ENCODE measurements at regions not wholly inside any gene's neighbourhood (a gene's known extent, or its start where the extent isn't known, plus 50 kb on each side); places are given as distances from the start of the nearest gene placed in this dataset.
A peak's percentile ranks its signal among the peaks of the same experiment; 100 is the strongest.

DNA sequence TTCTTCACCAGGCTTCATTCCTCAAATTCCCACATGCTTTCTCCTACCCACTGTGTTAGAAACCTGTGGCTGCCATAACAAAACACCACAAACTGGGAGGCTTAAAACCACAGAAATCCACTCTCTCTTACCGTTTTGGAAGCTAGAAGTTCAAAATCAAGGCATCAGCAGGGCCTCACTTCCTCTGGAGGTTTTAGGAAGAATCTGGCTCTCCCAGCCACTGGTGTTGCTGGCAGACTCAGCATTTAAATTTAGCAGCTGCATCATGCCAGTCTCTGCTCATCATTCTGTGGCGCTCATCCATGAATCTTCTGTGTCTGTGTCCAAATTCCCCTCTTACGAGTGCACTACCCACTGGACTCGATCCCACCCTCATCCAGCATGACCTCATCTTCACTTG lies 248.5 kb downstream of the ZNF516 start:
- Histone ChIP-seq H3K36me3 (ENCODE audit: low read depth, missing control alignments) (no peaks in the 10 kb centered on the region), H3K27ac (no peak overlapping the region), H3K9me3 (no peaks in the 10 kb centered on the region), H3K27me3 (no peaks in the 10 kb centered on the region), H3K4me3 (no peak overlapping the region), H3K4me1 (no peaks in the 10 kb centered on the region)
- TF ChIP-seq POLR2A (IDR thresholded peaks at IDR 0.05), result no peak
- TF ChIP-seq, protein P1, sequence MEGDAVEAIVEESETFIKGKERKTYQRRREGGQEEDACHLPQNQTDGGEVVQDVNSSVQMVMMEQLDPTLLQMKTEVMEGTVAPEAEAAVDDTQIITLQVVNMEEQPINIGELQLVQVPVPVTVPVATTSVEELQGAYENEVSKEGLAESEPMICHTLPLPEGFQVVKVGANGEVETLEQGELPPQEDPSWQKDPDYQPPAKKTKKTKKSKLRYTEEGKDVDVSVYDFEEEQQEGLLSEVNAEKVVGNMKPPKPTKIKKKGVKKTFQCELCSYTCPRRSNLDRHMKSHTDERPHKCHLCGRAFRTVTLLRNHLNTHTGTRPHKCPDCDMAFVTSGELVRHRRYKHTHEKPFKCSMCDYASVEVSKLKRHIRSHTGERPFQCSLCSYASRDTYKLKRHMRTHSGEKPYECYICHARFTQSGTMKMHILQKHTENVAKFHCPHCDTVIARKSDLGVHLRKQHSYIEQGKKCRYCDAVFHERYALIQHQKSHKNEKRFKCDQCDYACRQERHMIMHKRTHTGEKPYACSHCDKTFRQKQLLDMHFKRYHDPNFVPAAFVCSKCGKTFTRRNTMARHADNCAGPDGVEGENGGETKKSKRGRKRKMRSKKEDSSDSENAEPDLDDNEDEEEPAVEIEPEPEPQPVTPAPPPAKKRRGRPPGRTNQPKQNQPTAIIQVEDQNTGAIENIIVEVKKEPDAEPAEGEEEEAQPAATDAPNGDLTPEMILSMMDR (IDR thresholded peaks at IDR 0.05), result no peak
- DNase-seq, result no peak
- intact Hi-C loops (cut with DNase I; ENCODE audit: low total_unique reads), result no loop called here
- 81 to 87% methylated on average over 4 of the region's 4 CpGs for WGBS, 2 donors

DNA sequence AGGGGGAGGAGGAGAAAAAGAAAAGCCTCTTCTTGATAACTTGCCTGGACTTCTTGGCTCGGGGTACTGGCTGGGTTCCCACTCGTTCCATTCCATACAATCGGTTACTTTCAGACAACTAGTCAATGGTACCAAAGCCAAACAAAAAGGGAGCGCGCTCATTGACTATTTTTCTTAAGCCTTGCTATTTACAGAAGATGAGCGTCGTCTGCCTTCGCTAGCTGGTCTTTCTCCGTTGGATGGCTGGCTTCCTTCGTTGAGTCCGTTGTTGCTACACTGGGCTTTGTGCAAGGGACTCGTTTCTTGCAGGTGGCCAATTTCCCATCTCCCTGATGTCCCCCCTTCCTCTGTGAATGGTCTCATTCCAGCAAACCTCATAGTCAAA lies 260.4 kb downstream of the ZNF516 start:
- Histone ChIP-seq H3K4me1 (peaks cover 3% of the 10 kb centered on the region), H3K27ac (no peak overlapping the region), H3K9me3 (no peaks in the 10 kb centered on the region), H3K4me3 (no peak overlapping the region), H3K27me3 (no peaks in the 10 kb centered on the region), H3K36me3 (ENCODE audit: low read depth, missing control alignments) (no peaks in the 10 kb centered on the region)
- TF ChIP-seq, protein P1 (IDR thresholded peaks at IDR 0.05), result no peak
- TF ChIP-seq POLR2A (IDR thresholded peaks at IDR 0.05), result no peak
- DNase-seq, result peak; percentile 62
- intact Hi-C loops (cut with DNase I; ENCODE audit: low total_unique reads), result no loop called here
- 47 to 50% methylated on average over 12 of the region's 12 CpGs for WGBS, 2 donors

GRCh38 chr18:76233876-76234675 lies 261.0 kb downstream of the ZNF516 start:
- TF ChIP-seq, protein P1 (IDR thresholded peaks at IDR 0.05), result no peak
- TF ChIP-seq POLR2A (IDR thresholded peaks at IDR 0.05), result no peak
- Histone ChIP-seq H3K4me3 (no peak overlapping the region), H3K27ac (no peak overlapping the region), H3K9me3 (no peaks in the 10 kb centered on the region), H3K27me3 (no peaks in the 10 kb centered on the region), H3K4me1 (peaks cover 3% of the 10 kb centered on the region), H3K36me3 (ENCODE audit: low read depth, missing control alignments) (no peaks in the 10 kb centered on the region)
- DNase-seq, result no peak
- 49 to 51% methylated on average over 5 of the region's 5 CpGs for WGBS, 2 donors
- intact Hi-C loops (cut with DNase I; ENCODE audit: low total_unique reads), result no loop called here

DNA sequence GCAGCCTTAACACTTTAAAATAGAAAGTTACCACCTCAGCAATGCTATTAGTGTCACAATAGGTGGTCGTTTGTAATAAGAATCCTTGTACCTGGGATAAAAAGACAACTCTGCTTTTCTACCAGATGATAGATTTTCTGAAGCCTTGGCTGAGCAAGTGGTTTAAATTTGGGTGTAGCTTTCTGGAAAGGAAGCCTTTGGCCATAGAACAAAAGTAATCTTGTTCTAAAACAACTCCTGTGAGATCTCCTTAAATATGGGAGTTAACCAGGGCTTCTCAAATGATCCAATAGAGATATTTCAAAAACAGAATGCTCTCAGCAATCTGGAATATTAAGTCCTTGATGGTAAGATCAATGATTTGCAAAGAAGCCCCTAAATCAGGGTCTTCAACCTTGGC lies 261.6 kb downstream of the ZNF516 start:
- H3K36me3 ChIP-seq (ENCODE audit: low read depth, missing control alignments), result no peaks in the 10 kb centered on the region
- H3K27ac ChIP-seq, result no peak overlapping the region
- H3K27me3 ChIP-seq, result no peaks in the 10 kb centered on the region
- peaks cover 3% of the 10 kb centered on the region for H3K4me1 ChIP-seq
- 68 to 81% methylated on average over 1 of the region's 1 CpG for WGBS, 2 donors
- TF ChIP-seq, protein P1 (IDR thresholded peaks at IDR 0.05), result no peak
- TF ChIP-seq POLR2A (IDR thresholded peaks at IDR 0.05), result no peak
- H3K9me3 ChIP-seq, result no peaks in the 10 kb centered on the region
- H3K4me3 ChIP-seq, result no peak overlapping the region
- intact Hi-C loops (cut with DNase I; ENCODE audit: low total_unique reads), result no loop called here
- DNase-seq, result no peak

GRCh38 chr18:76232779-76233178 lies 262.3 kb downstream of the ZNF516 start:
- no peak for DNase-seq
- 61 to 77% methylated on average over 3 of the region's 3 CpGs for WGBS, 2 donors
- Histone ChIP-seq H3K36me3 (ENCODE audit: low read depth, missing control alignments) (no peaks in the 10 kb centered on the region), H3K4me1 (peaks cover 3% of the 10 kb centered on the region), H3K27me3 (no peaks in the 10 kb centered on the region), H3K4me3 (no peak overlapping the region), H3K27ac (no peak overlapping the region), H3K9me3 (no peaks in the 10 kb centered on the region)
- intact Hi-C loops (cut with DNase I; ENCODE audit: low total_unique reads), result no loop called here
- TF ChIP-seq POLR2A (IDR thresholded peaks at IDR 0.05), result no peak
- TF ChIP-seq, protein P1 (IDR thresholded peaks at IDR 0.05), result no peak
